ENCODE measurements at regions not wholly inside any gene's neighbourhood (a gene's known extent, or its start where the extent isn't known, plus 50 kb on each side); places are given as distances from the start of the nearest gene placed in this dataset.

DNA sequence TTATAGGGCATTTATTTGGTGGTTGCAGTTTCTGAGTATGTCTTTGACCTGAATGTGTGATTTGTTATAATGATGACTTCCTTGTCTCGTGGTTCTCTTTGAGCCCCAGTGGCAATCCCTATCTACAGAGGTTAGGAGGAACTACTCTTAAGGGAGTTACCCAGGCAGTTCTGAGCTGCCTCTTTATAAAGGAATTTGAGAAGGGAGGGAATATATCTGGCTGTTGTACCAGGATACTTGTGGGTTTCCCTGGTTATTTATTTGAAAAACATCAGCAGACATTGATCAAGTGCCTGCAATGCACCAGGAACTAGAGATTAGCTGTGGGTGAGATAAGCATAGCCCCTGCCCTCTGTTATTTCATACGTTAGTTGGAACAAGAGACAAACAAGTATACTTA is 243.5 kb upstream of the ARHGAP20 start:
- ATAC-seq = no peak
- no peaks in the 10 kb centered on the region for H3K36me3 Mint-ChIP-seq (ENCODE audit: insufficient read depth)
- DNase-seq = no peak
- H3K9me3 Mint-ChIP-seq = no peaks in the 10 kb centered on the region
- no peaks in the 10 kb centered on the region for H3K4me1 Mint-ChIP-seq (ENCODE audit: low read depth)
- peaks cover 2% of the 10 kb centered on the region for H3K27me3 Mint-ChIP-seq (ENCODE audit: low read depth)
- H3K4me3 Mint-ChIP-seq = no peak overlapping the region

DNA sequence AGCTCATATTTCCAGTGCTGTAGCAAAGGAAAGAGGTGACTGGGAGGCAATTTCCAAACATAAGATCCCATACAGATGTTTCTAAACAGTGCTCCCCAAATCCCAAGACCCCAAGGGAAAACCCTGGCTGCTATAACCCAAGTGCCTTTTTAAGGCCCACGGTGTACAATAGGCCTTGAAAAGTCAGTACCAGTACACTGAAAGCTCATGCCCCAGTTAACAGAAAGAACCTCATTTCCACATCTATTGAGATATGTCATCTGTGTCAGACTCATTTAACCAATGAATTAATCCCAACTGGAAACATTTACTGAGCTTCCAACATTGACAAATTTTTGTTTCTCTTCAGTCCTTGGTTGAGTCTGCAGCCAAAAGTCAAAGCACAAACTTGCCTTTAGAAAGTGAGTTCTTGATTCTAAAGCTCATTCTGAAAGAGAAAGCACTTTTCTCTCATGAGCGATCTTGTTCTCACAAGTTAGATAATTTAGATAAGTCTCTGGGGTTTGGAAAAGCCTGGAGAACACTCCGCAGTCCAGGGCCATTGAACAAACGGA is 239.8 kb upstream of the ARHGAP20 start:
- Mint-ChIP-seq H3K4me1 (ENCODE audit: low read depth) (no peaks in the 10 kb centered on the region), H3K4me3 (no peak overlapping the region), H3K36me3 (ENCODE audit: insufficient read depth) (no peaks in the 10 kb centered on the region), H3K9me3 (no peaks in the 10 kb centered on the region), H3K27me3 (ENCODE audit: low read depth) (no peaks in the 10 kb centered on the region)
- ATAC-seq (no peak), DNase-seq (no peak)

DNA sequence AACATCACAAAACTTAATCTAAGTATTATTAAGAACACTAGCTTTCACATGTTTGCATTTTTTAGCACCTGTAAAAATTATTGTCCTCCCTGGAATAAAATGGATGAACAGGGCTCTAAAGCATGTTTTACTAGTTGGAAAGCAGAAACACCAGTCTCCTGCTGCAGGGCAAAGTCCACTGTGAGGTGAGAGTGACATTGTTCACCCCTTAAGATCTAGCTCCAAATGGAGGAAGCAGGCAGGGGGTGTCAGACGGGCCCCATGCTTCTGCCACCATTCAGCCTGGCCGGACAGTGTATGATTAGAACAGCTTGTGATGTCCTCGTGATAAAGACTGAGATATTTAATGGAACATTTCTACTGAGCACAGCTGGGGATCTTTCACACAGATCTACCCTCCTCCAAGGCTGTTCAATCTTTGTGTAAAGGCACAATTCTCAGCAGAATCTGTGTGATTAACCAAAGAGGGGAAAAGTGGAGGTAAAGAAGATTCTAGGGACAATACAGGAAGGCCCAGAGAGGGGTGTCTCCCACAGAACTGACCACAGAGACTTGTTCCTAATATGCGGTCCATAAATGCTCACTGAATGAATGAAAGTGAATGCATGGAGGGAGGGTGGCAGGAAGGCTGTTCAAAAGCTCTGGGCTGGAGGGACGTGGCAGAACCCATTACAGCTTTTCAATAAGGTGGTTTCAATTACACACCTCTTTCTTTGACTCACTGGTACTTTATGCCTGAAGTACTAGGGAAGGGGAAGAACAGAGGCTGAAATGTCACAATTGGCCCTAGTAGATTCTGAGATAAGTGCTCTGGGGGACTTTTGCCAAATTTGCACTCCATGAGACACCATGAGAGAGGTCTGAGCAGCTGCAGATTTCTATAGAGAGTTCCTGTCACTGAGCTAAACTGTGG is 239.1 kb upstream of the ARHGAP20 start:
- Mint-ChIP-seq H3K4me1 (ENCODE audit: low read depth) (no peaks in the 10 kb centered on the region), H3K4me3 (no peak overlapping the region)
- ATAC-seq = no peak

DNA sequence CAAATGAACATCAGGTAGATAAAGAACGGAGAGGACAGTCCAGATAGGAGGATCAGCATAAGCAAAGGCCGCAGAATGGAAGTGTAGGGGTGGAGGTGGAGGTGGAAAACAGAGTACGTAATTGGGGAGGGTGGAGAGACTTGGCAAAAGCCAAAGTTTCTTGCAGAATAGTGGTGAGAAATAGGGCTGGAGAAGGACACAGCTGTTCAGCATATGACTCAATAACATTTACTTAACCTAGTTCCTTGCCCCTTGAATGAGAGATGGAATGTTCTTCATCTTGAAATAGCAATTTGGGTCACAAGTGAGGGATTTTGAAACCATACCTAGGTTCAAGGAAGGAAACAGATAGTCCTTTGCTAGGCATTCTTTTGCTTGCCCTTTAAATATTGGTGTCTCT is 235.9 kb upstream of the ARHGAP20 start:
- Mint-ChIP-seq H3K36me3 (ENCODE audit: insufficient read depth) (no peaks in the 10 kb centered on the region), H3K9me3 (no peaks in the 10 kb centered on the region), H3K27me3 (ENCODE audit: low read depth) (no peaks in the 10 kb centered on the region), H3K4me1 (ENCODE audit: low read depth) (no peaks in the 10 kb centered on the region), H3K4me3 (no peak overlapping the region)
- DNase-seq (no peak), ATAC-seq (no peak)

More for the DNA sequence above, 239.1 kb upstream of the ARHGAP20 start:
- H3K27me3 Mint-ChIP-seq (ENCODE audit: low read depth) = no peaks in the 10 kb centered on the region
- H3K9me3 Mint-ChIP-seq = no peaks in the 10 kb centered on the region
- H3K36me3 Mint-ChIP-seq (ENCODE audit: insufficient read depth) = no peaks in the 10 kb centered on the region
- no peak for DNase-seq

DNA sequence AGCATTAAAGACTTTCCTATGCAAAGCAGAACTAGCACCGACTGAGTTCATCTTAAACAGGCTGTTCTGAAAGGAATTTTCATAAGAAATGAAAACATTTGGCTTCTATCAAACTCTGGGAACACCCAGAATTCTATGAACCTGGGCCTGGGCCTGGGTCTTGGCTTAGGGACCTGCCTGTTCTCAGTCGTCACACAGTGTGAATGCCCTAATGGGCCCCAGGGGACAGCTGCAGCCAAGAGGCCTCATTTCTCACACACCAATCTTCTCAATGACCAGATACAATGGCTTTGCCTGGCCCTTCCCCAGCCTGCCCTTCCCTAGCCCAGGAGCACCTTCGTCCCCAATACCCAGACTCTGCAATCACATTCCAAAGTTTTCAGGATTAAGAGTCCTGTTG is 234.9 kb upstream of the ARHGAP20 start:
- DNase-seq (no peak), ATAC-seq (no peak)
- Mint-ChIP-seq H3K36me3 (ENCODE audit: insufficient read depth) (no peaks in the 10 kb centered on the region), H3K9me3 (no peaks in the 10 kb centered on the region), H3K4me3 (no peak overlapping the region), H3K4me1 (ENCODE audit: low read depth) (no peaks in the 10 kb centered on the region), H3K27me3 (ENCODE audit: low read depth) (no peaks in the 10 kb centered on the region)

DNA sequence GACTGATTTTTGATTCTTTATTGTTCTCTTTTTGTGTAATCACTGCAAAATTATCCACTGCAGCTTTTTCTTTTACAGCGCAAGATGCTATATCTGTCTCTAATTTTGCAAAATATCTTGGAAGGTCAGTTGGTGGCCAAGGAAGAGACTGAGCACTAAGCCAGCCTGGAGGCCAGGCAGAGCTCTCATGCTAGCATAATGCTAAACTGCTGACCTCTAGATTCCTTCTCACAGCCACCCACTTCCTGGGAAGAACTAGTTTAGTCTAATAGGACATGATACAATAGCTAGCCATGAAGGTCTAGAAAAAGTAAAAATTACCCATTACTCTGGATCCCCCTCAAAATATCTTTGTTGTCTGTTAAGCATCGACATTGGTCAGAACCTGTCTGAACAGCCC is 227.2 kb upstream of the ARHGAP20 start:
- Mint-ChIP-seq H3K9me3 (no peaks in the 10 kb centered on the region), H3K36me3 (ENCODE audit: insufficient read depth) (no peaks in the 10 kb centered on the region), H3K4me1 (ENCODE audit: low read depth) (no peaks in the 10 kb centered on the region), H3K4me3 (no peak overlapping the region), H3K27me3 (ENCODE audit: low read depth) (no peaks in the 10 kb centered on the region)
- DNase-seq (no peak), ATAC-seq (no peak)

DNA sequence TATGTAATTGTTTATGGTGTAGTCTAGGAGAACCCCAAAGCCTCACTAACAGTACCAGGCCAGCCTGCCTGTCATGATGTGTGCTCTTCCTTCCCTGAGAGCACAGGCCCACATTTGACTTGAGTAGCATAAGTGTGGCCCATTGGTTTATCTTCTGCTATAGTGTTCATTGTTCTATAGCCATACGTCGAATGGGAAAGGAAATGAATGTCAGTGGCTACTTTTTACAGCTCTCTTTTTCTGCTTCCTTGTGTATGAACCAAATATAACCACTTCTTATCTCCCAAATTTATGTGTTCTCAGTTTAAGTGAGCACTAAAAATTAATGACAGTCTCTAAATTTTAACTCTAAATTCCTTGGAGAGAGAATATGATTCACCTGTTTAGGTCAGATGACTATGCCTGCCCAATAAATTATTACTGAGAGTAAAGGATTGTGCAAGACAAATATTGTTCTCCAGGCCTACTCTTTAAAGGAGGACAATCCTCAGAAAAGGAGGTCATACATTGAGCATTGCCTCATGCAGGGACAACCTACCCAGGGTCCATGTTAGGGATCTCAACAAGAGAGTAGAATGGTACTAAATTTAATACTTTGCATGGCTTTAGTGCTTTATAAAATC is 222.9 kb upstream of the ARHGAP20 start:
- H3K4me3 Mint-ChIP-seq = no peak overlapping the region
- no peaks in the 10 kb centered on the region for H3K27me3 Mint-ChIP-seq (ENCODE audit: low read depth)
- DNase-seq = no peak
- no peaks in the 10 kb centered on the region for H3K36me3 Mint-ChIP-seq (ENCODE audit: insufficient read depth)
- H3K4me1 Mint-ChIP-seq (ENCODE audit: low read depth) = no peaks in the 10 kb centered on the region
- no peaks in the 10 kb centered on the region for H3K9me3 Mint-ChIP-seq
- no peak for ATAC-seq

DNA sequence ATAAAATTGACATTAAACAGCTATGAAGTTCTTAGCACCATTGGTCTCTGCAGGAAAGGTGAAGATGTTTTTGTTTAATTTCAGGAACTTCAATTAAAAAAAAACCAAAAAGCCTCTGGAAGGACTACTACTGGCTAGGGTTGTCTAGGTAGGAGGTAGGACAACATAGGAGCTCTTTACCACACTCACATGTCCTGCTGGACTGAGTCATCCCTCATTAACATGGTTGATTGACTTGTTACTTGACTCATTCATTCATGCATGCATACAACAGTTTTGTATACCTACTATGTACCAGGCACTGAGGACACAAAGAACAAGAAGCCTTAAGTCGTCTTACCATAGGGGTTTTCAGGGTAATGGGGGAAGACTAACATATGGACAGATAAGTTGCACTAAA is 216.9 kb upstream of the ARHGAP20 start:
- ATAC-seq = no peak
- H3K36me3 Mint-ChIP-seq (ENCODE audit: insufficient read depth) = no peaks in the 10 kb centered on the region
- no peaks in the 10 kb centered on the region for H3K27me3 Mint-ChIP-seq (ENCODE audit: low read depth)
- no peak for DNase-seq
- H3K4me1 Mint-ChIP-seq (ENCODE audit: low read depth) = no peaks in the 10 kb centered on the region
- H3K9me3 Mint-ChIP-seq = no peaks in the 10 kb centered on the region
- H3K4me3 Mint-ChIP-seq = no peak overlapping the region

DNA sequence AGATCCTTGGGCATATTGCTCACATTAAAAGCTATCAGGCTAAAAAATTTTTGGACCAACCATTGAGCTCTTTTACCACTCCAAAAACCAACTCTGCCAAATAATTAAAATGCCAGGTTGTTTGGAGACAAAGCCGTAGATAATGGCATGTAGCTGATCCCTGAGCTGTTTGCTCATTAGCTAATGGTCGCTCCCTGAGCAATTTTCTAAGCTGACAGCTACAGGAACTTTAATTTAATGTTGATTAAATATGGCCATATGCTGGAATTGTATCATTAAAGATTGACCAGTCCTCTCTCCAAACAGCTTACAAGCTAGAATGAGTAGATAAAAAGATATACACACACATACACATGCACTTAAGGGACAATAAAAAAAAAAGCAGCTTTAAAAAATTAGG is 216.2 kb upstream of the ARHGAP20 start:
- Mint-ChIP-seq H3K9me3 (no peaks in the 10 kb centered on the region), H3K4me1 (ENCODE audit: low read depth) (no peaks in the 10 kb centered on the region), H3K4me3 (no peak overlapping the region), H3K27me3 (ENCODE audit: low read depth) (no peaks in the 10 kb centered on the region), H3K36me3 (ENCODE audit: insufficient read depth) (no peaks in the 10 kb centered on the region)
- no peak for DNase-seq
- no peak for ATAC-seq

DNA sequence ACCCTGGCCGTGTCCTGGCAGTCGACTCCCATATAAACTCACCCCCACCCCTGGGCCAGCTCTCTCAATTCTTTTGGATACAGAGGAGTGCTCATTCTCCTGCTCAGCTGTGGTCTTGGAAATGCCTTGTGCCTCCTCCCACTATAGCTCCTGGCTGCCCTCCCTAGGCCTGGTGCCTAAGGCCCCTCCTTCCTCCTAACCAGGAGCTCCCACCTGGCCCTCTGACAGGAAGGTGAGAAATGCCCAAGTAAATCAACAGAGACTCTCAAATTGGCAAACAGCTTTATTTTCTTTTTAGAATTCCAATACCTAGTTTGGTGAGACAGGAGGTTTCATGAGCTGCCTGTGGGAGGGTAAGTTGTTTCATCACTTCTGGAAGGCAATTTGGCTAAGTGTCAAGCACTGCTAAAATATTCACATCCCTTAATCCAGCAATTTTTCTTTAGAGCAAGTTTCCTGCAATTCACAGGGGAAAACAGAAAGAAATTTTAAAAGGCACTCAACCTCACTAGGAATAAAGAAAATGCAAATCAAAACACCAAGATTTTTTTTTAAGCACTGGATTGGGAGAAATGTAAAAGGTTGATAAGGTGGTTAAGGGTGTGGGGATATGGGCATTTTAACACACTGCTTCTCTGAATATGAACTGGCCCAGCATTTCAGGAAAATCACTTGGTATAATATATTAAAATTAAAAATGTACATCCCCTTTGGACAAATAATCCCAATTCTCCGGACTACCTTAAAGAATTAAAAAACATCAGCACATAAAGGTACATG is 209.7 kb upstream of the ARHGAP20 start:
- no peak for ATAC-seq
- Mint-ChIP-seq H3K27me3 (ENCODE audit: low read depth) (no peaks in the 10 kb centered on the region), H3K9me3 (no peaks in the 10 kb centered on the region), H3K4me1 (ENCODE audit: low read depth) (peaks cover 4% of the 10 kb centered on the region), H3K4me3 (no peak overlapping the region), H3K36me3 (ENCODE audit: insufficient read depth) (no peaks in the 10 kb centered on the region)
- DNase-seq = no peak

DNA sequence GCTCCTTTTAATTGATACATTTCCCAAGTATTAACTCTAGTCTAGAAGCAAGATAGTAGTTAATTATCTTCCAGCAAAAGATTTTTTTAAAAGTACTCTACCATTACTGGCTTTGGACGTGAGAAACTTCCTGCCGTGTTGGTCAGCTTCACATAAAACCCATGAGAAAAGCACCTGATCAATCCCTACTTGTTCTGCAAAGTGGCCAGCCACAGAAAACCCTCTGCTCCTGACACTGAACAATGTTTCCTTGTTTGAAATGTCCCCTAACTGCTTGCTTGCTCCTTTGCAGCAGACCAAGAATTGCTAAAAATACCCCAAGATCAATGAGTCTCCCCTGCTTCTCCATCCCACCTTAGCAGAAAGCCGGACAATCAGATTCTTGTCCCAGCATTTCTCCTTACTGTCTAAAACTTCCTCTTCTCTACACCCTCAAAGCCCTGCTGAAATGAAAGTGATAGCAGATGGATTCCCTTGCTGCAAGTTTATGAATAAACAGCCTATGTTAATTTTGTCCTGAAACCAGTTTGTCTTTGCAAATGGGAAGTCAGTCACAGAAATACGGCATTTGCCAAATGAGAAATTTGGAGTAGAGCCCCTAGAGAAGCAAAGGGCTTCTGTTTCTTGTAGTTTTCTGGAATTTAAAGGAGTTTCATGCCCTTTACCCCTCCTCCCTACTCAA is 207.1 kb upstream of the ARHGAP20 start:
- no peaks in the 10 kb centered on the region for H3K27me3 Mint-ChIP-seq (ENCODE audit: low read depth)
- ATAC-seq (no peak), DNase-seq (no peak)
- peaks cover 4% of the 10 kb centered on the region for H3K4me1 Mint-ChIP-seq (ENCODE audit: low read depth)
- peaks cover 7% of the 10 kb centered on the region for H3K9me3 Mint-ChIP-seq
- no peak overlapping the region for H3K4me3 Mint-ChIP-seq
- H3K36me3 Mint-ChIP-seq (ENCODE audit: insufficient read depth) = no peaks in the 10 kb centered on the region

DNA sequence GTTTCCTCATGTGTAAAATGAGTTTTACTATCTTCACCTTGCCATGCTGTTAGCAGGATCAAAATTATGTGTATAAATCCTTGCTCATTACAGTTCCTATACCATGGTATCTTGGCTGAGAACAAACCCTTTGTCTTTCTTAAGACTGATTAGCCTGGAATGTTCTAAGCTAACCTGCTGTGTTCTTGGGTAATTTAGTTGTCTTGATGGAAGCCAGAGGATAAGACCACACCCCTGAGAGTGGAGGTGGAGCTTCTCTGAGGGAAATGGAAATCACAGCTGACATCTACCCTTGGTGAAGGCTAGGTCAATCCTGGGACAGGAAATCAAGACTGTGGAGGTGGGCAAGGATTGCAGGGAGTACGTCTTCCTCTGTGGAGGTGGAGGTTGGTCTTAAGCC is 206.1 kb upstream of the ARHGAP20 start:
- DNase-seq (no peak), ATAC-seq (no peak)
- H3K4me1 Mint-ChIP-seq (ENCODE audit: low read depth) = peaks cover 4% of the 10 kb centered on the region
- H3K4me3 Mint-ChIP-seq = no peak overlapping the region
- no peaks in the 10 kb centered on the region for H3K36me3 Mint-ChIP-seq (ENCODE audit: insufficient read depth)
- peaks cover 7% of the 10 kb centered on the region for H3K9me3 Mint-ChIP-seq
- no peaks in the 10 kb centered on the region for H3K27me3 Mint-ChIP-seq (ENCODE audit: low read depth)

DNA sequence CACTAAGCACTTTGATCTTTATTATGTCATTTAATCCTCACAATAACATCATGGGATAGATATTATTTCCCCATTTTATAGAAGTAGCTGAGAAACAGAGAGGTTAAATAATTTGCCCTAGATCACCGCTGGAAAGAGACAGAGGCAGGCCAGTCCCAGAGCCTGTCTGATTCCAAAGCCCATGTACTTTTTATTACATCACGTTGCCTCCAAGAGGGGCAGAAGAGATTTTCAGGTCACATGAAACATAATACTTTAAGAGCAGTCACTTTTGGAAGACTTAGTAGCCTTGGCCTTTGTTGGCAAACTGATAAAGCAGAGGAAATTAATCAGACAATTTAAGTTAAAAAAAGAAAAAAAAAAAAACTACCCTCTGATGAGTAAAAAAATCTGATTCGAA is 200.2 kb upstream of the ARHGAP20 start:
- no peaks in the 10 kb centered on the region for H3K36me3 Mint-ChIP-seq (ENCODE audit: insufficient read depth)
- H3K4me1 Mint-ChIP-seq (ENCODE audit: low read depth) = peaks cover 19% of the 10 kb centered on the region
- no peak overlapping the region for H3K4me3 Mint-ChIP-seq
- DNase-seq (no peak), ATAC-seq (no peak)
- no peaks in the 10 kb centered on the region for H3K27me3 Mint-ChIP-seq (ENCODE audit: low read depth)
- H3K9me3 Mint-ChIP-seq = peaks cover 8% of the 10 kb centered on the region

DNA sequence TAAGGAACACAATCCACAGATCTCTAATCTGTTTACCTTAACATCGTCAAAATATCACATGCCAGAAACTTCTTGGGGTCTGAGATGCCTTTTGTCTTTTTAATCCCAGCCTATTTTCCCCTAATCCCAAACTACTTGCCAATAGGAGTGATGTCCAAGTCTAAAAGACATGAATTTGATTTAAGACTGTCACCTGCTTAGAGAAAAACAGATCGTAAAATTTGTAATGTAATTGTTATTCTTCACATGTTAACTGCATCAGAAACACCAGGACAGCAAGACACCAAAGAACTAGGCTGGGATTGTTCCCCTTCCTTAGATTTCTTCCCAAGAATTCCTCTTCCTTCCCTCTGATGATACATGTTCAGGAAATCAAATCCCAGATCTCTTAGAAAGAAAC is 198.1 kb upstream of the ARHGAP20 start:
- Mint-ChIP-seq H3K27me3 (ENCODE audit: low read depth) (no peaks in the 10 kb centered on the region), H3K36me3 (ENCODE audit: insufficient read depth) (no peaks in the 10 kb centered on the region), H3K4me3 (no peak overlapping the region), H3K4me1 (ENCODE audit: low read depth) (peaks cover 26% of the 10 kb centered on the region), H3K9me3 (peaks cover 13% of the 10 kb centered on the region)
- DNase-seq = no peak
- ATAC-seq = no peak

Measured in activated T-cell treated with anti-CD3 and anti-CD28 coated beads, Interleukin-2, amount 50 U/mL, for 4 hours (primary cell).